GM18861 (cell line): ENCODE measurements at regions not wholly inside any gene's neighbourhood (a gene's known extent, or its start where the extent isn't known, plus 50 kb on each side); places are given as distances from the start of the nearest gene placed in this dataset.
A peak's percentile ranks its signal among the peaks of the same experiment; 100 is the strongest.

Experiments
- ATAC-seq: cut with Tn5 transposase; IDR thresholded peaks from one replicate; pipeline ENCODE4 v1.9.1; 2021; ENCODE audit not compliant: unreplicated experiment

- no peak for ATAC-seq
These were observed 1070.2 kb upstream of the NXPH2 start for GRCh38 chr2:139850254-139850890.

- ATAC-seq, result no peak
These were observed 1056.6 kb upstream of the NXPH2 start for GRCh38 chr2:139836769-139837168.

- no peak for ATAC-seq
These were observed 1054.9 kb upstream of the NXPH2 start for GRCh38 chr2:139835101-139835500.

GRCh38 chr2:139828011-139828410 is 1047.8 kb upstream of the NXPH2 start:
- ATAC-seq, result no peak

- ATAC-seq, result no peak
These were observed 1045.5 kb upstream of the NXPH2 start for GRCh38 chr2:139825726-139826125.

- ATAC-seq, result no peak
These were observed 1039.1 kb upstream of the NXPH2 start for GRCh38 chr2:139819273-139819796.

GRCh38 chr2:139814458-139814857 is 1034.3 kb upstream of the NXPH2 start:
- no peak for ATAC-seq

GRCh38 chr2:139813340-139813739 is 1033.2 kb upstream of the NXPH2 start:
- ATAC-seq, result no peak

- ATAC-seq, result no peak
These were observed 1025.3 kb upstream of the NXPH2 start for GRCh38 chr2:139805441-139805840.

- ATAC-seq, result no peak
These were observed 1018.2 kb upstream of the NXPH2 start for GRCh38 chr2:139798391-139798790.

GRCh38 chr2:139790807-139791752 is 1010.9 kb upstream of the NXPH2 start:
- ATAC-seq, result peak; percentile 45

- ATAC-seq, result no peak
These were observed 1009.9 kb upstream of the NXPH2 start for GRCh38 chr2:139790136-139790535.

GRCh38 chr2:139778732-139779131 is 998.5 kb upstream of the NXPH2 start:
- ATAC-seq, result no peak

- ATAC-seq, result no peak
These were observed 993.6 kb upstream of the NXPH2 start for GRCh38 chr2:139773720-139774277.

GRCh38 chr2:139769633-139770032 is 989.4 kb upstream of the NXPH2 start:
- ATAC-seq, result no peak

- no peak for ATAC-seq
These were observed 983.5 kb upstream of the NXPH2 start for GRCh38 chr2:139763705-139764104.

- no peak for ATAC-seq
These were observed 978.9 kb upstream of the NXPH2 start for GRCh38 chr2:139759000-139759505.

- ATAC-seq, result no peak
These were observed 966.7 kb upstream of the NXPH2 start for GRCh38 chr2:139746901-139747300.

- ATAC-seq, result no peak
These were observed 964.1 kb upstream of the NXPH2 start for GRCh38 chr2:139744273-139744672.

GRCh38 chr2:139742216-139743172 is 962.3 kb upstream of the NXPH2 start:
- ATAC-seq, result no peak
